ENCODE measurements at regions not wholly inside any gene's neighbourhood (a gene's known extent, or its start where the extent isn't known, plus 50 kb on each side); places are given as distances from the start of the nearest gene placed in this dataset.

DNA sequence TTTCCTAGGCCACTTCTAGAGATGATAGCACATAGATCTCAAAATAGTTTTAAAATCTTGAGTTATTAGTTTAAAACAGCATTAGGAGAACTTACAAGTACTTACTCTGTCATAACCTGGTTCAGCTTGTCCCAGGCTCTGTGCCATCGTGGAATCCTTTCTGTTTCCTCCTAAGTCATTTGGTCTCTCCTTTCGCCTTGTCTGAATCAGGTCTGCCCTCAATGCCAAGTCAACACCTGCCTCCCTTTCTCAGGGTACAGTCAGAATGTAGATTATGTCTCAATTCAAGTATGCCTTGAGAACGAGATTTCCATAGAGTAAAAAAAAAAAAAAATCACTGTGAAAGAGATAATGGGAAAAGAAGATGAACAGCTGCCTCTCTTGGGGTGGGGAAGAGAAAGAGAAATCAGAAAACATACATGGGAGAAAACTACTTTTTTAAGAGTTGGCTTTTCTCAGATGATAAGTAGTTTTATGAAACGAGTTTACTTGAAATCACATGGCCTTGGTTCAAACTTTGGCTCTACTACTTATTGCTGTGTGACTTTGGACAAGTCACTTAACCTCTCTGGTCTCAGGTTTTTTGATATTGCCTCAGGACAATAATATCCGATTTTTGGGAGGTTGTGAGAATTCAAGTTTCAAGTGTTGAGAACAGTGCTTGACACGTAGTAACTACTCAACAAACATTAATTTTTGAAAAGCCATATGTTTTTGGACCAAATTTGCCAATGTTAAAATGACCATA is 219.8 kb downstream of the SQOR start:
- Mint-ChIP-seq H3K27ac (ENCODE audit: unreplicated experiment) (no peak overlapping the region), H3K36me3 (ENCODE audit: low read depth, unreplicated experiment) (no peaks in the 10 kb centered on the region), H3K4me1 (ENCODE audit: low read depth, unreplicated experiment) (peaks cover 6% of the 10 kb centered on the region), H3K9me3 (ENCODE audit: unreplicated experiment) (peaks cover 6% of the 10 kb centered on the region), H3K4me3 (ENCODE audit: unreplicated experiment) (no peak overlapping the region), H3K27me3 (ENCODE audit: low read depth, unreplicated experiment) (no peaks in the 10 kb centered on the region)
- no peaks in the 10 kb centered on the region for H3K4me1 ChIP-seq (ENCODE audit: insufficient read depth, low read length)
- no peaks in the 10 kb centered on the region for H3K36me3 ChIP-seq (ENCODE audit: insufficient read depth, low read length)
- no peak overlapping the region for H3K27ac ChIP-seq (ENCODE audit: low read depth, low read length)
- H3K27me3 ChIP-seq (ENCODE audit: insufficient read depth, low read length) = no peaks in the 10 kb centered on the region
- H4K20me1 ChIP-seq (ENCODE audit: insufficient read depth, low read length) = no peaks in the 10 kb centered on the region
- DNase-seq (ENCODE audit: low read depth) = no peak
- H2AFZ ChIP-seq (ENCODE audit: low read depth, low read length) = no peak overlapping the region
- FAIRE-seq = no peak
- no peaks in the 10 kb centered on the region for H3K9me3 ChIP-seq (ENCODE audit: insufficient read depth, low read depth, low read length)
- no peak overlapping the region for H3K4me3 ChIP-seq (ENCODE audit: insufficient read depth, low read depth, low read length)
- no peak overlapping the region for H3K9ac ChIP-seq (ENCODE audit: low read length)
- no peaks in the 10 kb centered on the region for H3K79me2 ChIP-seq (ENCODE audit: insufficient read depth, low read length)
- no peak for TF ChIP-seq EZH2 (IDR thresholded peaks at IDR 0.05; ENCODE audit: insufficient read depth, low read length)
- no peak overlapping the region for H3K4me2 ChIP-seq (ENCODE audit: low read length)

- H3K4me2 ChIP-seq (ENCODE audit: low read length) = no peak overlapping the region
- Mint-ChIP-seq H3K36me3 (ENCODE audit: low read depth, unreplicated experiment) (no peaks in the 10 kb centered on the region), H3K27ac (ENCODE audit: unreplicated experiment) (no peak overlapping the region), H3K9me3 (ENCODE audit: unreplicated experiment) (peaks cover 6% of the 10 kb centered on the region), H3K4me1 (ENCODE audit: low read depth, unreplicated experiment) (peaks cover 6% of the 10 kb centered on the region), H3K27me3 (ENCODE audit: low read depth, unreplicated experiment) (no peaks in the 10 kb centered on the region), H3K4me3 (ENCODE audit: unreplicated experiment) (peak overlapping the region; percentile 12)
- no peaks in the 10 kb centered on the region for H3K9me3 ChIP-seq (ENCODE audit: insufficient read depth, low read depth, low read length)
- no peak for FAIRE-seq
- H3K36me3 ChIP-seq (ENCODE audit: insufficient read depth, low read length) = no peaks in the 10 kb centered on the region
- no peak for TF ChIP-seq EZH2 (IDR thresholded peaks at IDR 0.05; ENCODE audit: insufficient read depth, low read length)
- TF ChIP-seq, protein P1, sequence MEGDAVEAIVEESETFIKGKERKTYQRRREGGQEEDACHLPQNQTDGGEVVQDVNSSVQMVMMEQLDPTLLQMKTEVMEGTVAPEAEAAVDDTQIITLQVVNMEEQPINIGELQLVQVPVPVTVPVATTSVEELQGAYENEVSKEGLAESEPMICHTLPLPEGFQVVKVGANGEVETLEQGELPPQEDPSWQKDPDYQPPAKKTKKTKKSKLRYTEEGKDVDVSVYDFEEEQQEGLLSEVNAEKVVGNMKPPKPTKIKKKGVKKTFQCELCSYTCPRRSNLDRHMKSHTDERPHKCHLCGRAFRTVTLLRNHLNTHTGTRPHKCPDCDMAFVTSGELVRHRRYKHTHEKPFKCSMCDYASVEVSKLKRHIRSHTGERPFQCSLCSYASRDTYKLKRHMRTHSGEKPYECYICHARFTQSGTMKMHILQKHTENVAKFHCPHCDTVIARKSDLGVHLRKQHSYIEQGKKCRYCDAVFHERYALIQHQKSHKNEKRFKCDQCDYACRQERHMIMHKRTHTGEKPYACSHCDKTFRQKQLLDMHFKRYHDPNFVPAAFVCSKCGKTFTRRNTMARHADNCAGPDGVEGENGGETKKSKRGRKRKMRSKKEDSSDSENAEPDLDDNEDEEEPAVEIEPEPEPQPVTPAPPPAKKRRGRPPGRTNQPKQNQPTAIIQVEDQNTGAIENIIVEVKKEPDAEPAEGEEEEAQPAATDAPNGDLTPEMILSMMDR (IDR thresholded peaks at IDR 0.05; ENCODE audit: insufficient read depth, low read depth, low read length) = no peak
- H3K9ac ChIP-seq (ENCODE audit: low read length) = no peak overlapping the region
- H4K20me1 ChIP-seq (ENCODE audit: insufficient read depth, low read length) = no peaks in the 10 kb centered on the region
- H3K79me2 ChIP-seq (ENCODE audit: insufficient read depth, low read length) = no peaks in the 10 kb centered on the region
- no peaks in the 10 kb centered on the region for H3K4me1 ChIP-seq (ENCODE audit: insufficient read depth, low read length)
- no peaks in the 10 kb centered on the region for H3K27me3 ChIP-seq (ENCODE audit: insufficient read depth, low read length)
- H3K27ac ChIP-seq (ENCODE audit: low read depth, low read length) = no peak overlapping the region
- no peak overlapping the region for H3K4me3 ChIP-seq (ENCODE audit: insufficient read depth, low read depth, low read length)
- H2AFZ ChIP-seq (ENCODE audit: low read depth, low read length) = no peak overlapping the region
- no peak for DNase-seq (ENCODE audit: low read depth)
Observed at GRCh38 chr15:45855210-45855906, 220.5 kb downstream of the SQOR start.

- FAIRE-seq (no peak), DNase-seq (ENCODE audit: low read depth) (no peak)
- Histone ChIP-seq H2AFZ (ENCODE audit: low read depth, low read length) (no peak overlapping the region), H3K27ac (ENCODE audit: low read depth, low read length) (no peak overlapping the region), H3K4me2 (ENCODE audit: low read length) (no peak overlapping the region), H3K79me2 (ENCODE audit: insufficient read depth, low read length) (no peaks in the 10 kb centered on the region), H3K9me3 (ENCODE audit: insufficient read depth, low read depth, low read length) (no peaks in the 10 kb centered on the region), H3K4me3 (ENCODE audit: insufficient read depth, low read depth, low read length) (no peak overlapping the region), H3K9ac (ENCODE audit: low read length) (no peak overlapping the region), H3K27me3 (ENCODE audit: insufficient read depth, low read length) (no peaks in the 10 kb centered on the region), H3K4me1 (ENCODE audit: insufficient read depth, low read length) (no peaks in the 10 kb centered on the region), H4K20me1 (ENCODE audit: insufficient read depth, low read length) (no peaks in the 10 kb centered on the region), H3K36me3 (ENCODE audit: insufficient read depth, low read length) (no peaks in the 10 kb centered on the region)
- no peak overlapping the region for H3K27ac Mint-ChIP-seq (ENCODE audit: unreplicated experiment)
- H3K27me3 Mint-ChIP-seq (ENCODE audit: low read depth, unreplicated experiment) = no peaks in the 10 kb centered on the region
- peaks cover 6% of the 10 kb centered on the region for H3K4me1 Mint-ChIP-seq (ENCODE audit: low read depth, unreplicated experiment)
- TF ChIP-seq, protein P1 (IDR thresholded peaks at IDR 0.05; ENCODE audit: insufficient read depth, low read depth, low read length) = no peak
- no peak for TF ChIP-seq EZH2 (IDR thresholded peaks at IDR 0.05; ENCODE audit: insufficient read depth, low read length)
- peak overlapping the region; percentile 12 for H3K4me3 Mint-ChIP-seq (ENCODE audit: unreplicated experiment)
- H3K36me3 Mint-ChIP-seq (ENCODE audit: low read depth, unreplicated experiment) = no peaks in the 10 kb centered on the region
- H3K9me3 Mint-ChIP-seq (ENCODE audit: unreplicated experiment) = peaks cover 4% of the 10 kb centered on the region
Observed at GRCh38 chr15:45855907-45856579, 221.2 kb downstream of the SQOR start.

All from astrocyte (in vitro differentiated cells and primary cell).